WERI-Rb-1 (cell line): ENCODE measurements at regions not wholly inside any gene's neighbourhood (a gene's known extent, or its start where the extent isn't known, plus 50 kb on each side); places are given as distances from the start of the nearest gene placed in this dataset.
A peak's percentile ranks its signal among the peaks of the same experiment; 100 is the strongest.
"Not testable (repeated sequence)": the region's sequence is repeated elsewhere in the genome, so short reads cannot be mapped to it uniquely, and the experiment has no call there.

ENCODE experiments used
- DNase-seq: peaks from one replicate; pipeline ENCODE4 v3.0.0-alpha.2; 2020
- H3K27ac ChIP-seq: fragments of 250-450 bp; sonication (Bioruptor Pico); 2 replicates; pipeline ENCODE4 v1.5.1; 2020; ENCODE audit warnings: mild to moderate bottlenecking, moderate library complexity
- H3K27me3 ChIP-seq: fragments of 250-450 bp; sonication (Bioruptor Pico); 2 replicates; pipeline ENCODE4 v1.5.1; 2021; ENCODE audit warnings: mild to moderate bottlenecking, low read depth, moderate library complexity; ENCODE audit not compliant: insufficient read depth, severe bottlenecking
- H3K36me3 ChIP-seq: fragments of 250-450 bp; sonication (Bioruptor Pico); 2 replicates; pipeline ENCODE4 v1.5.1; 2020; ENCODE audit warnings: mild to moderate bottlenecking, moderate library complexity
- H3K4me3 ChIP-seq: 2 replicates; pipeline ENCODE4 v1.5.1; 2011; ENCODE audit warnings: low read depth, mild to moderate bottlenecking, control low read depth, low read length
- H3K9me3 ChIP-seq: fragments of 250-450 bp; sonication (Bioruptor Pico); 2 replicates; pipeline ENCODE4 v1.5.1; 2021; ENCODE audit warnings: mild to moderate bottlenecking, moderate library complexity; ENCODE audit not compliant: severe bottlenecking
- TF ChIP-seq, protein P1 (sequence below): IDR thresholded peaks from 2 replicates; pipeline ENCODE4 v1.5.1; 2011; ENCODE audit warnings: low read depth, mild to moderate bottlenecking, control low read depth, inconsistent platforms, low read length

DNA sequence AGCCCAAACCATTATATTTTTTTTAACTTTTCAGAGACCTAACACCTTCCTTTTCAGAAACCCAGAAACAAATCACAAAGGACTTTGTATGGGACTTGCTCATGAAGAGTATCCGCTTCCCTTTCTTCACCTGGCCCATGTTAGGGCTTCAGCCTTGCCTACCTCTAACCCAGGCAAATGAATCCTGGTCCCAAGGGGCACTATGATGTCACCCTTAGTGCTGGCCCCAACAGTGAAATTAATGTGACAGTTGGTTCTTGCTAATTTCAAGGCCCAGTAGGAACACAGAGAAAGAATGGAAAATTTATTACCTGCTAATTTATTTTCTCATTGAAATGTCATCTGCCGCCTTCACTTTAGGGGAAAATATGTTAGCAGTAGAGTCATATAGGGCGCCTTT lies 179.8 kb upstream of the NRXN3 start:
- Histone ChIP-seq H3K27ac (peak overlapping the region; percentile 79), H3K36me3 (no peaks in the 10 kb centered on the region), H3K4me3 (peak overlapping the region; percentile 22; the same call in 1 of the 2 replicates), H3K9me3 (no peaks in the 10 kb centered on the region), H3K27me3 (no peaks in the 10 kb centered on the region)
- DNase-seq, result no peak
- TF ChIP-seq, protein P1, sequence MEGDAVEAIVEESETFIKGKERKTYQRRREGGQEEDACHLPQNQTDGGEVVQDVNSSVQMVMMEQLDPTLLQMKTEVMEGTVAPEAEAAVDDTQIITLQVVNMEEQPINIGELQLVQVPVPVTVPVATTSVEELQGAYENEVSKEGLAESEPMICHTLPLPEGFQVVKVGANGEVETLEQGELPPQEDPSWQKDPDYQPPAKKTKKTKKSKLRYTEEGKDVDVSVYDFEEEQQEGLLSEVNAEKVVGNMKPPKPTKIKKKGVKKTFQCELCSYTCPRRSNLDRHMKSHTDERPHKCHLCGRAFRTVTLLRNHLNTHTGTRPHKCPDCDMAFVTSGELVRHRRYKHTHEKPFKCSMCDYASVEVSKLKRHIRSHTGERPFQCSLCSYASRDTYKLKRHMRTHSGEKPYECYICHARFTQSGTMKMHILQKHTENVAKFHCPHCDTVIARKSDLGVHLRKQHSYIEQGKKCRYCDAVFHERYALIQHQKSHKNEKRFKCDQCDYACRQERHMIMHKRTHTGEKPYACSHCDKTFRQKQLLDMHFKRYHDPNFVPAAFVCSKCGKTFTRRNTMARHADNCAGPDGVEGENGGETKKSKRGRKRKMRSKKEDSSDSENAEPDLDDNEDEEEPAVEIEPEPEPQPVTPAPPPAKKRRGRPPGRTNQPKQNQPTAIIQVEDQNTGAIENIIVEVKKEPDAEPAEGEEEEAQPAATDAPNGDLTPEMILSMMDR, result no peak

DNA sequence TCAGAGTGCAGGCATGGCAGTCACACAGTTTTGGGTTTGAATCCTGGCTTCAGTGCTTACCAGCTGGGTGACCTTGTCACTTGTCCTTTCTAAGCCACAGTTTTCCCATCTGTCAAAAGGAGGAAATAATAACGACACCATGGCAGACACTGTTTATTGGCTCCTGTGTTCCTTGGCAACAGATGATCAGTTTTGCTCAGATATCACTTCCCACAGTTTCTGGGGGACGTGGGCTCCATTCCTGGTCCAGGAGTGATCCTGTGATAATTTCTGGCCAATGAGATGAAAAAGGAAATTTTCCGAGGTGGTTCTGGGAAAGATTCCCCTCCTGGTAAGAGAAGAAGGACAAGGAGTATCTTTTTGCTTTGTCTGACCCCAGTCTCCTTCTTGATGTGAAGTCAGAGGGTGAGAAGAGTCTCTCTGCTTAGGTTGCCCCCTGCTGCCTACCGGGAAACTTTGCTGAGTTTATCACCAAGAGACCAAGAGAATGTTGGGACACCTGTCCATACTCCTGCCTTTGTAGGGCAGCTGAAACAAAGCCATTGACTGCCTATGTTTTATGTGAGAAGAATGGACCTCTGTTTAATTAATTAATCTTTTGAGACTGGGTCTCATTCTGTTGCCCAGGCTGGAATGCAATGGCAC lies 178.9 kb upstream of the NRXN3 start:
- Histone ChIP-seq H3K36me3 (no peaks in the 10 kb centered on the region), H3K27me3 (no peaks in the 10 kb centered on the region), H3K27ac (peak overlapping the region; percentile 79), H3K4me3 (no peak overlapping the region), H3K9me3 (no peaks in the 10 kb centered on the region)
- DNase-seq, result peak; percentile 69
- TF ChIP-seq, protein P1, result peak; percentile 72

DNA sequence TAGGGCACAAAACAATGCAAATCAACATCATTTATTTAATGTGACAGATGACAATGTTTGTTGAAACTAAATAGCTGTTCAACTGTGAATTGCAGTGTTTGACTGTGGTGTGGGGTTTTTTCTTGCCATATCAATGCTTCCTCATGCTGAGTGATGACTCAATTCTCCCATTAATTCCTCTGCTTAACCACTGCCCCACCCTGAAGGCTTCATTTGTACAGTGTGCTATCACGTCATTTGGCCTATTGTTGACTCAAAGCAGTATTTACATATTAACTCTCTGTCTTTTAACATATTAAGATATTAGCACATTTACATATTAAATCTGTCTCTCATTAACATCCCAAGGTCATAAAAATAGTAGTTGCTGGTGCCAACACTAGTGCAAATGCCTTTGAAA lies 164.8 kb upstream of the NRXN3 start:
- Histone ChIP-seq H3K9me3 (peaks cover 9% of the 10 kb centered on the region), H3K36me3 (no peaks in the 10 kb centered on the region), H3K27me3 (no peaks in the 10 kb centered on the region), H3K27ac (no peak overlapping the region), H3K4me3 (no peak overlapping the region)
- DNase-seq, result no peak
- TF ChIP-seq, protein P1, result no peak

DNA sequence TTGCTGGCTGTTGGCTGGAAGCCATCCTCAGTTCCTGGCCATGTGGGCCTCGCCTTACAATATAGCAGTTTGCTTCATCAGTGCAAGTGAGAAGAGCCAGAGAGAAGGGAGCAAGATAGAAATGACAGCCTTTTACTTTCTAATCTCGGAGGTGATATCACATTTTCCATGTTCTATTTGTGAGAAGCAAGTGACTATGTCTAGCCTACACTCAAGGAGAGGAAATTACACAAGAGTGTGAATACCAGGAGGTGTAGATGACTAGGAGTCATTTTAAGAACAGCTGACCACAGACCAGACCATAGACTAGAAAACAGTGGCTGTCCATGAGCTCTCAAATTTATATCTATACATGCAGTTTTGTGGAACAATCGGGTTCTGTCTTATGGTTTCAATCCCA lies 163.0 kb upstream of the NRXN3 start:
- Histone ChIP-seq H3K4me3 (no peak overlapping the region), H3K9me3 (peaks cover 3% of the 10 kb centered on the region), H3K27me3 (no peaks in the 10 kb centered on the region), H3K36me3 (no peaks in the 10 kb centered on the region), H3K27ac (no peak overlapping the region)
- DNase-seq, result no peak
- TF ChIP-seq, protein P1, result no peak

DNA sequence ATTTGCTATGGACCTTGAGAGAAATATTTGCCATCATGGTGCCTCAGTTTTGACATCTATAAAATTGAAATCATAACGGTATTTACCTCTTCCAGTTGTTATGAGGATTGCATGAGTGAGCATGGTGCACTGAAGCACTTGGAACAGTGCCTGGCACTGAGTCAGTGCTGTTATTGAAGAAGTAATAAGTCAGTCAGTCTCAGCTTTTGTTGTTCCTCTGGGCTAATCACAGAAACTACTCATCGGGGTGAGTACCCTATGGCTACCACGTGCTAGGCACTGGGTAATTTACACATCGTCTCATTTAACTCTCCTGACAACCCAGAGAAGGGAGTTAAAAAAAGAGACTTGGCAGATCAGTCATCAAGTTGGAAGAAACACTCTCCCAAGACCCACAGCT lies 159.5 kb upstream of the NRXN3 start:
- no peaks in the 10 kb centered on the region for H3K27me3 ChIP-seq
- no peak for DNase-seq
- no peak overlapping the region for H3K27ac ChIP-seq
- H3K9me3 ChIP-seq, result no peaks in the 10 kb centered on the region
- no peaks in the 10 kb centered on the region for H3K36me3 ChIP-seq
- TF ChIP-seq, protein P1, result no peak
- no peak overlapping the region for H3K4me3 ChIP-seq

DNA sequence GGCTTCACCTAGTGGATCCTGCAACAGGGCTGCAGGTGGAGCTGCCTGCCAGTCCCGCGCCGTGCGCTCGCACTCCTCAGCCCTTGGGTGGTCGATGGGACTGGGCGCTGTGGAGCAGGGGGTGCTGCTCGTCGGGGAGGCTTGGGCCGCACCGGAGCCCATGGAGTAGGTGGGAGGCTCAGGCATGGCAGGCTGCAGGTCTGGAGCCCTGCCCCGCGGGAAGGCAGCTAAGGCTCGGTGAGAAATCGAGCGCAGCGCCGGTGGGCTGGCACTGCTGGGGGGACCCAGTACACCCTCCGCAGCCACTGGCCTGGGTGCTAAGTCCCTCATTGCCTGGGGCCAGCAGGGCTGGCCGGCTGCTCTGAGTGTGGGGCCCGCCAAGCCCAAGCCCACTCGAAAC lies 156.3 kb upstream of the NRXN3 start:
- H3K9me3 ChIP-seq, H3K27ac ChIP-seq, H3K27me3 ChIP-seq, H3K36me3 ChIP-seq, DNase-seq, H3K4me3 ChIP-seq: not testable (repeated sequence)
